RWPE2 (cell line): ENCODE measurements at regions not wholly inside any gene's neighbourhood (a gene's known extent, or its start where the extent isn't known, plus 50 kb on each side); places are given as distances from the start of the nearest gene placed in this dataset.

Experiments
- ATAC-seq: fragments of 200-7000 bp; cut with Tn5 transposase; 3 replicates; pipeline ENCODE4 v1.9.1; 2021; ENCODE audit warnings: low read depth
- DNase-seq: peaks from one replicate; pipeline ENCODE4 v3.0.0-alpha.2; 2020; ENCODE audit warnings: low spot score
- H3K27ac ChIP-seq: fragments of 450-650 bp; 2 replicates; pipeline ENCODE4 v1.5.1; 2017; ENCODE audit warnings: mild to moderate bottlenecking; ENCODE audit not compliant: poor library complexity, severe bottlenecking
- H3K27me3 ChIP-seq: fragments of 250-450 bp; sonication (Bioruptor Pico); 2 replicates; pipeline ENCODE4 v1.5.1; 2021; ENCODE audit warnings: mild to moderate bottlenecking, moderate library complexity; ENCODE audit not compliant: insufficient read depth, poor library complexity, severe bottlenecking
- H3K36me3 ChIP-seq: fragments of 250-450 bp; sonication (Bioruptor Pico); 2 replicates; pipeline ENCODE4 v1.5.1; 2020; ENCODE audit warnings: low read depth, mild to moderate bottlenecking, moderate library complexity
- H3K4me1 ChIP-seq: fragments of 250-450 bp; sonication (Bioruptor Pico); 2 replicates; pipeline ENCODE4 v1.5.1; 2021; ENCODE audit warnings: mild to moderate bottlenecking, moderate library complexity; ENCODE audit not compliant: insufficient read depth, poor library complexity, severe bottlenecking
- H3K4me3 ChIP-seq: fragments of 250-450 bp; sonication (Bioruptor Pico); 2 replicates; pipeline ENCODE4 v1.5.1; 2021; ENCODE audit warnings: mild to moderate bottlenecking, moderate library complexity; ENCODE audit not compliant: severe bottlenecking
- H3K9me3 ChIP-seq: fragments of 250-450 bp; sonication (Bioruptor Pico); 2 replicates; pipeline ENCODE4 v1.5.1; 2021; ENCODE audit warnings: mild to moderate bottlenecking, moderate library complexity; ENCODE audit not compliant: severe bottlenecking
- CTCF ChIP-seq: fragments of 450-650 bp; IDR thresholded peaks from one replicate; pipeline ENCODE4 v1.5.1; 2017; ENCODE audit warnings: mild to moderate bottlenecking, moderate library complexity; ENCODE audit not compliant: poor library complexity, severe bottlenecking

- Histone ChIP-seq H3K36me3 (no peaks in the 10 kb centered on the region), H3K9me3 (no peaks in the 10 kb centered on the region), H3K27ac (no peak overlapping the region), H3K4me1 (no peaks in the 10 kb centered on the region), H3K27me3 (no peaks in the 10 kb centered on the region), H3K4me3 (no peak overlapping the region)
- ATAC-seq, result no peak
- no peak for TF ChIP-seq CTCF
- no peak for DNase-seq
Measured at GRCh38 chr3:18223974-18224373, 201.2 kb downstream of the SATB1 start.

- DNase-seq (no peak), ATAC-seq (no peak)
- Histone ChIP-seq H3K4me1 (no peaks in the 10 kb centered on the region), H3K4me3 (no peak overlapping the region), H3K27me3 (no peaks in the 10 kb centered on the region), H3K9me3 (no peaks in the 10 kb centered on the region), H3K27ac (no peak overlapping the region), H3K36me3 (no peaks in the 10 kb centered on the region)
- no peak for TF ChIP-seq CTCF
Measured at GRCh38 chr3:18223571-18223970, 201.6 kb downstream of the SATB1 start.

- Histone ChIP-seq H3K4me3 (no peak overlapping the region), H3K27me3 (no peaks in the 10 kb centered on the region), H3K4me1 (no peaks in the 10 kb centered on the region), H3K36me3 (no peaks in the 10 kb centered on the region), H3K27ac (no peak overlapping the region), H3K9me3 (no peaks in the 10 kb centered on the region)
- DNase-seq, result no peak
- ATAC-seq, result no peak
- no peak for TF ChIP-seq CTCF
Measured at GRCh38 chr3:18222686-18223085, 202.5 kb downstream of the SATB1 start.

- DNase-seq (no peak), ATAC-seq (no peak)
- no peak overlapping the region for H3K4me3 ChIP-seq
- H3K27ac ChIP-seq, result no peak overlapping the region
- H3K4me1 ChIP-seq, result no peaks in the 10 kb centered on the region
- no peaks in the 10 kb centered on the region for H3K27me3 ChIP-seq
- H3K9me3 ChIP-seq, result no peaks in the 10 kb centered on the region
- no peak for TF ChIP-seq CTCF
- H3K36me3 ChIP-seq, result no peaks in the 10 kb centered on the region
Measured at GRCh38 chr3:18217507-18218174, 207.5 kb downstream of the SATB1 start.

DNA sequence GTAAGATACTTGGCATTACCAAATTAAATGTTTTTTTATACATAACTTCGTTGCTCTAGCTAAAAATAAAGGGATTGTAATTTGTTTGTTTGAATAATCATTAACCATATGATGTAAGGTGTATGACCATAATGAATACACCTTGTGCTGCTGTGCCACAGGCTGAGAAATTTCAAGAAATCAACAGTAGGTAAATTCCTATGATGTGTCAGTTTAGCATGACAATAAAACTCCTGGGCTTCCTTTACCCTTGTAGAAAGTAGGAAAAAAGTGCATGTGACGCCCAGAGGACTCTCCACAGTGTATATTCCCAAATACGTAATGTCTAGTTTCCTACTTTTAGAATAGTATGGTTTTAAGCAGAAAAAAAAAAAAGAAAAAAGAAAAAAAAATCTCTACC lies 208.1 kb downstream of the SATB1 start:
- Histone ChIP-seq H3K4me1 (no peaks in the 10 kb centered on the region), H3K36me3 (no peaks in the 10 kb centered on the region), H3K27ac (no peak overlapping the region), H3K27me3 (no peaks in the 10 kb centered on the region), H3K9me3 (no peaks in the 10 kb centered on the region), H3K4me3 (no peak overlapping the region)
- TF ChIP-seq CTCF, result no peak
- ATAC-seq (no peak), DNase-seq (no peak)
